ENCODE measurements at regions not wholly inside any gene's neighbourhood (a gene's known extent, or its start where the extent isn't known, plus 50 kb on each side); places are given as distances from the start of the nearest gene placed in this dataset.

DNA sequence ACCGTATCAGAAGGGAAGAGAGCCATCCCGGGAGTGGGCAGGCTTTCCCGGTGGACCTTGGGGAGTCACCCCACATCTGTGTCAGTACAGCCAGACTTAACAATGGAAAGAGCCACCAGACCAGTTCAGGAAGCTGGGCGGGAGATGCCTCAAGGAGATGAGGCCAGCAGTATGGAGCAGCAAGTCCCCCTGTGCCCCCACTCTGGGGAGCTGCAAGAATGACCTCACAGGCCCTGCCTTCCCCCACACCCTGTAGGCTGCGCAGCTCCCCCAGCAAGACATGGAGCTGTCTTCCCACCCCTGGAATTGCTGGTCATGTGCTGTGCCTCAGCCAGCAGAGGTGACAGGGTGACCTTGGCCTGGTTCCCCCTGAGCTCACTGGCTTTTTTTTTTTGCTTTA lies 76.8 kb upstream of the INSIG1 start (continued):
- TF ChIP-seq, protein P1, sequence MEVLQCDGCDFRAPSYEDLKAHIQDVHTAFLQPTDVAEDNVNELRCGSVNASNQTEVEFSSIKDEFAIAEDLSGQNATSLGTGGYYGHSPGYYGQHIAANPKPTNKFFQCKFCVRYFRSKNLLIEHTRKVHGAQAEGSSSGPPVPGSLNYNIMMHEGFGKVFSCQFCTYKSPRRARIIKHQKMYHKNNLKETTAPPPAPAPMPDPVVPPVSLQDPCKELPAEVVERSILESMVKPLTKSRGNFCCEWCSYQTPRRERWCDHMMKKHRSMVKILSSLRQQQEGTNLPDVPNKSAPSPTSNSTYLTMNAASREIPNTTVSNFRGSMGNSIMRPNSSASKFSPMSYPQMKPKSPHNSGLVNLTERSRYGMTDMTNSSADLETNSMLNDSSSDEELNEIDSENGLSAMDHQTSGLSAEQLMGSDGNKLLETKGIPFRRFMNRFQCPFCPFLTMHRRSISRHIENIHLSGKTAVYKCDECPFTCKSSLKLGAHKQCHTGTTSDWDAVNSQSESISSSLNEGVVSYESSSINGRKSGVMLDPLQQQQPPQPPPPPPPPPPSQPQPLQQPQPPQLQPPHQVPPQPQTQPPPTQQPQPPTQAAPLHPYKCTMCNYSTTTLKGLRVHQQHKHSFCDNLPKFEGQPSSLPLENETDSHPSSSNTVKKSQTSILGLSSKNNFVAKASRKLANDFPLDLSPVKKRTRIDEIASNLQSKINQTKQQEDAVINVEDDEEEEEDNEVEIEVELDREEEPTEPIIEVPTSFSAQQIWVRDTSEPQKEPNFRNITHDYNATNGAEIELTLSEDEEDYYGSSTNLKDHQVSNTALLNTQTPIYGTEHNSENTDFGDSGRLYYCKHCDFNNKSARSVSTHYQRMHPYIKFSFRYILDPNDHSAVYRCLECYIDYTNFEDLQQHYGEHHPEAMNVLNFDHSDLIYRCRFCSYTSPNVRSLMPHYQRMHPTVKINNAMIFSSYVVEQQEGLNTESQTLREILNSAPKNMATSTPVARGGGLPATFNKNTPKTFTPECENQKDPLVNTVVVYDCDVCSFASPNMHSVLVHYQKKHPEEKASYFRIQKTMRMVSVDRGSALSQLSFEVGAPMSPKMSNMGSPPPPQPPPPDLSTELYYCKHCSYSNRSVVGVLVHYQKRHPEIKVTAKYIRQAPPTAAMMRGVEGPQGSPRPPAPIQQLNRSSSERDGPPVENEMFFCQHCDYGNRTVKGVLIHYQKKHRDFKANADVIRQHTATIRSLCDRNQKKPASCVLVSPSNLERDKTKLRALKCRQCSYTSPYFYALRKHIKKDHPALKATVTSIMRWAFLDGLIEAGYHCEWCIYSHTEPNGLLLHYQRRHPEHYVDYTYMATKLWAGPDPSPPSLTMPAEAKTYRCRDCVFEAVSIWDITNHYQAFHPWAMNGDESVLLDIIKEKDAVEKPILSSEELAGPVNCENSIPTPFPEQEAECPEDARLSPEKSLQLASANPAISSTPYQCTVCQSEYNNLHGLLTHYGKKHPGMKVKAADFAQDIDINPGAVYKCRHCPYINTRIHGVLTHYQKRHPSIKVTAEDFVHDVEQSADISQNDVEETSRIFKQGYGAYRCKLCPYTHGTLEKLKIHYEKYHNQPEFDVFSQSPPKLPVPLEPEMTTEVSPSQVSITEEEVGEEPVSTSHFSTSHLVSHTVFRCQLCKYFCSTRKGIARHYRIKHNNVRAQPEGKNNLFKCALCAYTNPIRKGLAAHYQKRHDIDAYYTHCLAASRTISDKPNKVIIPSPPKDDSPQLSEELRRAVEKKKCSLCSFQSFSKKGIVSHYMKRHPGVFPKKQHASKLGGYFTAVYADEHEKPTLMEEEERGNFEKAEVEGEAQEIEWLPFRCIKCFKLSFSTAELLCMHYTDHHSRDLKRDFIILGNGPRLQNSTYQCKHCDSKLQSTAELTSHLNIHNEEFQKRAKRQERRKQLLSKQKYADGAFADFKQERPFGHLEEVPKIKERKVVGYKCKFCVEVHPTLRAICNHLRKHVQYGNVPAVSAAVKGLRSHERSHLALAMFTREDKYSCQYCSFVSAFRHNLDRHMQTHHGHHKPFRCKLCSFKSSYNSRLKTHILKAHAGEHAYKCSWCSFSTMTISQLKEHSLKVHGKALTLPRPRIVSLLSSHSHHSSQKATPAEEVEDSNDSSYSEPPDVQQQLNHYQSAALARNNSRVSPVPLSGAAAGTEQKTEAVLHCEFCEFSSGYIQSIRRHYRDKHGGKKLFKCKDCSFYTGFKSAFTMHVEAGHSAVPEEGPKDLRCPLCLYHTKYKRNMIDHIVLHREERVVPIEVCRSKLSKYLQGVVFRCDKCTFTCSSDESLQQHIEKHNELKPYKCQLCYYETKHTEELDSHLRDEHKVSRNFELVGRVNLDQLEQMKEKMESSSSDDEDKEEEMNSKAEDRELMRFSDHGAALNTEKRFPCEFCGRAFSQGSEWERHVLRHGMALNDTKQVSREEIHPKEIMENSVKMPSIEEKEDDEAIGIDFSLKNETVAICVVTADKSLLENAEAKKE (CRISPR knock-in tag; IDR thresholded peaks at IDR 0.05), result no peak
- TF ChIP-seq CREB1 (CRISPR knock-in tag; IDR thresholded peaks at IDR 0.05; ENCODE audit: low read depth) (no peak), EZH2 (IDR thresholded peaks at IDR 0.05; ENCODE audit: low read depth, unreplicated experiment) (no peak), EZH2phosphoT487 (IDR thresholded peaks at IDR 0.05; ENCODE audit: unreplicated experiment) (no peak), POLR2AphosphoS5 (IDR thresholded peaks at IDR 0.05; ENCODE audit: low read depth) (no peak), NANOG (IDR thresholded peaks at IDR 0.05; ENCODE audit: borderline replicate concordance) (no peak), CTCF (conservative IDR thresholded peaks at IDR 0.05; ENCODE audit: low read depth in 2 of 2) (no peak), JUNB (IDR thresholded peaks at IDR 0.05; ENCODE audit: unreplicated experiment) (no peak)

DNA sequence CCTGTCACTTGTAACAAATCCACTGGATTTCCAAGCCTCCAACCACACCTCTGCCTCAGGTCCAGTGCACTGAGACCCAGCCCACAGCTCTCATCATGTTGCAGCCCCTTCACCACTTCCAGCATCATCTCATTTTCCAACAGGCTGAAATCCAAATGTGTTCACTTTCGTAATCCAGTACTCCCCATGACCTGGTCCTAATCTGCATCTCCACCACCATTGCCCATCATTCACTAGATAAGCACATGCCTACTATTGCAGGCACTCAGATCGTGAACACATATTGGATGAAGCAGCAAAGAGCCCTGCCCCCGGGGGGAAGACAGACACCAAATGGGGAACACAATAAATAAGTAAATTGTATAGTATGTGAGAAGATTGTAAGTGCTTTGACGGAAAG lies 76.1 kb upstream of the INSIG1 start:
- Mint-ChIP-seq H3K36me3 (ENCODE audit: low read depth) (no peaks in the 10 kb centered on the region; the same call in 2 of the 3 replicates), H3K27me3 (ENCODE audit: insufficient read depth, low read depth, poor library complexity) (peaks cover 12% of the 10 kb centered on the region), H3K9me3 (no peaks in the 10 kb centered on the region; the same call in 2 of the 3 replicates), H3K27ac (no peak overlapping the region), H3K4me3 (no peak overlapping the region), H3K4me1 (peaks cover 21% of the 10 kb centered on the region)
- Histone ChIP-seq H3K4me2 (no peak overlapping the region), H3K4me3 (no peak overlapping the region), H3K9me2 (ENCODE audit: insufficient read depth) (no peaks in the 10 kb centered on the region), H3K79me2 (replicated peaks; ENCODE audit: insufficient read depth) (no peaks in the 10 kb centered on the region), H3K36me3 (ENCODE audit: insufficient read depth) (no peaks in the 10 kb centered on the region), H4K20me1 (replicated peaks; ENCODE audit: insufficient read depth) (no peaks in the 10 kb centered on the region), H2AFZ (no peak overlapping the region), H3K27me3 (ENCODE audit: insufficient read depth) (no peaks in the 10 kb centered on the region), H3K4me1 (ENCODE audit: insufficient read depth) (no peaks in the 10 kb centered on the region; the same call in 1 of the 2 replicates), H3F3A (replicated peaks; ENCODE audit: low read depth) (no peaks in the 10 kb centered on the region), H3K27ac (ENCODE audit: low read depth) (no peak overlapping the region)
- no peak for TF ChIP-seq EZH2 (IDR thresholded peaks at IDR 0.05; ENCODE audit: low read depth, unreplicated experiment)
- no peak for TF ChIP-seq ZNF331 (CRISPR knock-in tag; IDR thresholded peaks at IDR 0.05; ENCODE audit: low read depth)
- no peak for TF ChIP-seq CREB1 (CRISPR knock-in tag; IDR thresholded peaks at IDR 0.05; ENCODE audit: low read depth)
- no peak for TF ChIP-seq CTCF (conservative IDR thresholded peaks at IDR 0.05; ENCODE audit: low read depth in 2 of 2)
- no peak for TF ChIP-seq POLR2AphosphoS5 (IDR thresholded peaks at IDR 0.05; ENCODE audit: low read depth)
- TF ChIP-seq ZNF114 (CRISPR knock-in tag; IDR thresholded peaks at IDR 0.05), result no peak
- TF ChIP-seq, protein P2, sequence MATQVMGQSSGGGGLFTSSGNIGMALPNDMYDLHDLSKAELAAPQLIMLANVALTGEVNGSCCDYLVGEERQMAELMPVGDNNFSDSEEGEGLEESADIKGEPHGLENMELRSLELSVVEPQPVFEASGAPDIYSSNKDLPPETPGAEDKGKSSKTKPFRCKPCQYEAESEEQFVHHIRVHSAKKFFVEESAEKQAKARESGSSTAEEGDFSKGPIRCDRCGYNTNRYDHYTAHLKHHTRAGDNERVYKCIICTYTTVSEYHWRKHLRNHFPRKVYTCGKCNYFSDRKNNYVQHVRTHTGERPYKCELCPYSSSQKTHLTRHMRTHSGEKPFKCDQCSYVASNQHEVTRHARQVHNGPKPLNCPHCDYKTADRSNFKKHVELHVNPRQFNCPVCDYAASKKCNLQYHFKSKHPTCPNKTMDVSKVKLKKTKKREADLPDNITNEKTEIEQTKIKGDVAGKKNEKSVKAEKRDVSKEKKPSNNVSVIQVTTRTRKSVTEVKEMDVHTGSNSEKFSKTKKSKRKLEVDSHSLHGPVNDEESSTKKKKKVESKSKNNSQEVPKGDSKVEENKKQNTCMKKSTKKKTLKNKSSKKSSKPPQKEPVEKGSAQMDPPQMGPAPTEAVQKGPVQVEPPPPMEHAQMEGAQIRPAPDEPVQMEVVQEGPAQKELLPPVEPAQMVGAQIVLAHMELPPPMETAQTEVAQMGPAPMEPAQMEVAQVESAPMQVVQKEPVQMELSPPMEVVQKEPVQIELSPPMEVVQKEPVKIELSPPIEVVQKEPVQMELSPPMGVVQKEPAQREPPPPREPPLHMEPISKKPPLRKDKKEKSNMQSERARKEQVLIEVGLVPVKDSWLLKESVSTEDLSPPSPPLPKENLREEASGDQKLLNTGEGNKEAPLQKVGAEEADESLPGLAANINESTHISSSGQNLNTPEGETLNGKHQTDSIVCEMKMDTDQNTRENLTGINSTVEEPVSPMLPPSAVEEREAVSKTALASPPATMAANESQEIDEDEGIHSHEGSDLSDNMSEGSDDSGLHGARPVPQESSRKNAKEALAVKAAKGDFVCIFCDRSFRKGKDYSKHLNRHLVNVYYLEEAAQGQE (IDR thresholded peaks at IDR 0.05; ENCODE audit: unreplicated experiment), result no peak
- DNase-seq (ENCODE audit: low spot score), result no peak
- no peak for ATAC-seq

Measured in GM23338 (cell line).